ENCODE measurements at regions not wholly inside any gene's neighbourhood (a gene's known extent, or its start where the extent isn't known, plus 50 kb on each side); places are given as distances from the start of the nearest gene placed in this dataset.
A peak's percentile ranks its signal among the peaks of the same experiment; 100 is the strongest.

DNA sequence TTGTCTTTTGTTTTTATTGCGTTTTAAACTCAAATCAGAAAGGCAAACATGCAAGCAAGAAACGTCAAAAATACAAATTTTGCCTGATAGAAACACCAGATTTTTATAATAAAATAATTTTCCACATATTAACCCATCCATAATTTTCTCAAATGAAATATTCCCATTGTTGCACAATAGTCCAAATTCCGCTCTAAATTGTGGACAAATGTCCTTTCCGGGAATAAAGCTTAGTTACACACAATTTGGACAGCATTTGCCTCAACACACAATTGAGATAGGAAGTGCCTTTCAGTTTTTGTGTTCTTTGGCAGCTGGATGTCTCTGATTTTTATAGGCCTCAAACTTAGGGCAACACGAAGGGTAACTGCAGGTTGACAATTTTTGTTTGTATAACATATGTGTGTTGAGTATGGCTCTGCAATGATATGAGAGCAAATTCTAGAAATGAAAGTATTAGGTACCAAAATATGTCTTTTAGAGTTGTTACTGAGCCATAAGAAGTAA, 105.8 kb downstream of the DIO2 start (continued):
- TF ChIP-seq, protein P1, sequence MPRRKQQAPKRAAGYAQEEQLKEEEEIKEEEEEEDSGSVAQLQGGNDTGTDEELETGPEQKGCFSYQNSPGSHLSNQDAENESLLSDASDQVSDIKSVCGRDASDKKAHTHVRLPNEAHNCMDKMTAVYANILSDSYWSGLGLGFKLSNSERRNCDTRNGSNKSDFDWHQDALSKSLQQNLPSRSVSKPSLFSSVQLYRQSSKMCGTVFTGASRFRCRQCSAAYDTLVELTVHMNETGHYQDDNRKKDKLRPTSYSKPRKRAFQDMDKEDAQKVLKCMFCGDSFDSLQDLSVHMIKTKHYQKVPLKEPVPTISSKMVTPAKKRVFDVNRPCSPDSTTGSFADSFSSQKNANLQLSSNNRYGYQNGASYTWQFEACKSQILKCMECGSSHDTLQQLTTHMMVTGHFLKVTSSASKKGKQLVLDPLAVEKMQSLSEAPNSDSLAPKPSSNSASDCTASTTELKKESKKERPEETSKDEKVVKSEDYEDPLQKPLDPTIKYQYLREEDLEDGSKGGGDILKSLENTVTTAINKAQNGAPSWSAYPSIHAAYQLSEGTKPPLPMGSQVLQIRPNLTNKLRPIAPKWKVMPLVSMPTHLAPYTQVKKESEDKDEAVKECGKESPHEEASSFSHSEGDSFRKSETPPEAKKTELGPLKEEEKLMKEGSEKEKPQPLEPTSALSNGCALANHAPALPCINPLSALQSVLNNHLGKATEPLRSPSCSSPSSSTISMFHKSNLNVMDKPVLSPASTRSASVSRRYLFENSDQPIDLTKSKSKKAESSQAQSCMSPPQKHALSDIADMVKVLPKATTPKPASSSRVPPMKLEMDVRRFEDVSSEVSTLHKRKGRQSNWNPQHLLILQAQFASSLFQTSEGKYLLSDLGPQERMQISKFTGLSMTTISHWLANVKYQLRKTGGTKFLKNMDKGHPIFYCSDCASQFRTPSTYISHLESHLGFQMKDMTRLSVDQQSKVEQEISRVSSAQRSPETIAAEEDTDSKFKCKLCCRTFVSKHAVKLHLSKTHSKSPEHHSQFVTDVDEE (CRISPR knock-in tag; IDR thresholded peaks at IDR 0.05) = no peak
- no peak for TF ChIP-seq GLIS3 (CRISPR knock-in tag; IDR thresholded peaks at IDR 0.05)

DNA sequence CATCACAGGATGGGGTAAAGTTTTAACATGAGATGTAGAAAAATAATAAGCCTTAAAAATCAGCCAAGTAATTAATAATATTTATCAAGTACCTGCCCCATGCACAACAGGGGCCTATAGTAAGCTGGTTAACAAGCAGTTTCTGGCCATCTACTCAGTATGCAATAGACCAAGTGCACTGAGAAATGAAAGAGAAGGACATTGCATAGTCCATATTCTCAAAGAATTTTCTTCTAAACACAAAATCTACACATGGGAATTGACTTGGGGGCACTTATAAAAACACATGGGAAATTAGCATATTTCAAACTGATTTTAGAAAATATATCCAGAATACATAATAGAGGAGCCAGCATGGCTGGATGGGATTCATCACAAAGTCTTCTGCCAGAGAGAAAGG, 109.5 kb downstream of the DIO2 start:
- ATAC-seq = no peak
- TF ChIP-seq TOX (CRISPR knock-in tag; IDR thresholded peaks at IDR 0.05; ENCODE audit: borderline replicate concordance) (no peak), SNAI2 (CRISPR knock-in tag; IDR thresholded peaks at IDR 0.05) (no peak), PPARA (CRISPR knock-in tag; IDR thresholded peaks at IDR 0.05; ENCODE audit: borderline replicate concordance) (no peak), ZNF70 (CRISPR knock-in tag; IDR thresholded peaks at IDR 0.05) (no peak), RARB (CRISPR knock-in tag; IDR thresholded peaks at IDR 0.05) (no peak), ZNF565 (CRISPR knock-in tag; conservative IDR thresholded peaks at IDR 0.05; ENCODE audit: low read depth) (no peak), OSR1 (CRISPR knock-in tag; IDR thresholded peaks at IDR 0.05) (no peak), ARNTL (CRISPR knock-in tag; IDR thresholded peaks at IDR 0.05; ENCODE audit: borderline replicate concordance, low read depth) (no peak), ISL1 (CRISPR knock-in tag; IDR thresholded peaks at IDR 0.05) (no peak), CSDC2 (CRISPR knock-in tag; IDR thresholded peaks at IDR 0.05) (no peak), BACH2 (CRISPR knock-in tag; IDR thresholded peaks at IDR 0.05; ENCODE audit: borderline replicate concordance) (no peak)
- TF ChIP-seq, protein P2, sequence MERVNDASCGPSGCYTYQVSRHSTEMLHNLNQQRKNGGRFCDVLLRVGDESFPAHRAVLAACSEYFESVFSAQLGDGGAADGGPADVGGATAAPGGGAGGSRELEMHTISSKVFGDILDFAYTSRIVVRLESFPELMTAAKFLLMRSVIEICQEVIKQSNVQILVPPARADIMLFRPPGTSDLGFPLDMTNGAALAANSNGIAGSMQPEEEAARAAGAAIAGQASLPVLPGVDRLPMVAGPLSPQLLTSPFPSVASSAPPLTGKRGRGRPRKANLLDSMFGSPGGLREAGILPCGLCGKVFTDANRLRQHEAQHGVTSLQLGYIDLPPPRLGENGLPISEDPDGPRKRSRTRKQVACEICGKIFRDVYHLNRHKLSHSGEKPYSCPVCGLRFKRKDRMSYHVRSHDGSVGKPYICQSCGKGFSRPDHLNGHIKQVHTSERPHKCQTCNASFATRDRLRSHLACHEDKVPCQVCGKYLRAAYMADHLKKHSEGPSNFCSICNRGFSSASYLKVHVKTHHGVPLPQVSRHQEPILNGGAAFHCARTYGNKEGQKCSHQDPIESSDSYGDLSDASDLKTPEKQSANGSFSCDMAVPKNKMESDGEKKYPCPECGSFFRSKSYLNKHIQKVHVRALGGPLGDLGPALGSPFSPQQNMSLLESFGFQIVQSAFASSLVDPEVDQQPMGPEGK (CRISPR knock-in tag; IDR thresholded peaks at IDR 0.05; ENCODE audit: borderline replicate concordance) = no peak
- TF ChIP-seq, protein P3, sequence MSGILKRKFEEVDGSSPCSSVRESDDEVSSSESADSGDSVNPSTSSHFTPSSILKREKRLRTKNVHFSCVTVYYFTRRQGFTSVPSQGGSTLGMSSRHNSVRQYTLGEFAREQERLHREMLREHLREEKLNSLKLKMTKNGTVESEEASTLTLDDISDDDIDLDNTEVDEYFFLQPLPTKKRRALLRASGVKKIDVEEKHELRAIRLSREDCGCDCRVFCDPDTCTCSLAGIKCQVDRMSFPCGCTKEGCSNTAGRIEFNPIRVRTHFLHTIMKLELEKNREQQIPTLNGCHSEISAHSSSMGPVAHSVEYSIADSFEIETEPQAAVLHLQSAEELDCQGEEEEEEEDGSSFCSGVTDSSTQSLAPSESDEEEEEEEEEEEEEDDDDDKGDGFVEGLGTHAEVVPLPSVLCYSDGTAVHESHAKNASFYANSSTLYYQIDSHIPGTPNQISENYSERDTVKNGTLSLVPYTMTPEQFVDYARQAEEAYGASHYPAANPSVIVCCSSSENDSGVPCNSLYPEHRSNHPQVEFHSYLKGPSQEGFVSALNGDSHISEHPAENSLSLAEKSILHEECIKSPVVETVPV (CRISPR knock-in tag; IDR thresholded peaks at IDR 0.05) = no peak
- TF ChIP-seq, protein P1 (CRISPR knock-in tag; IDR thresholded peaks at IDR 0.05) = no peak

DNA sequence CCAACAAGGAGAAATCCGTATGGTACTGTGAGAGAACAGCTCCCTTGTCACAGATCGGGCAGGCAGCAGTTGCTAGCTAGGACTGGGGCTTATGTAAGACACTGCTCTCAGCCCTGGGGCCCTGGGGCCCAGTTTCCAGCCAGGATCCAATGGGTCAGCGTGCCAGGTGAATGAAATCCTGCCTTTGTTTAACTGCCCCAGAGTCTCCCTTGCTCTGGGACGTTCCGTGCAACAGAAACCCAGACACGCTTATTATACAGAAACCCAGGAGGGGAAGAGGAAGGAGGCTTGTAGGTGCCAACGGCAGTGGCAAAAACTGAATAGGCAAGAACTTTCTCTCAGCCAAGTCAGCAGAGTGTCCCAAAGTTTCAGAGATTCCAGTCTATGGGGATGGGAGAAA, 110.6 kb downstream of the DIO2 start:
- ATAC-seq = no peak
- TF ChIP-seq GLIS3 (CRISPR knock-in tag; IDR thresholded peaks at IDR 0.05) (no peak), BACH2 (CRISPR knock-in tag; IDR thresholded peaks at IDR 0.05; ENCODE audit: borderline replicate concordance) (no peak), ZC3H10 (CRISPR knock-in tag; IDR thresholded peaks at IDR 0.05) (no peak), PPARA (CRISPR knock-in tag; IDR thresholded peaks at IDR 0.05; ENCODE audit: borderline replicate concordance) (no peak), CSDC2 (CRISPR knock-in tag; IDR thresholded peaks at IDR 0.05) (no peak), TOX (CRISPR knock-in tag; IDR thresholded peaks at IDR 0.05; ENCODE audit: borderline replicate concordance) (no peak), ZFP30 (CRISPR knock-in tag; IDR thresholded peaks at IDR 0.05) (no peak), ZNF8 (CRISPR knock-in tag; IDR thresholded peaks at IDR 0.05) (no peak)

DNA sequence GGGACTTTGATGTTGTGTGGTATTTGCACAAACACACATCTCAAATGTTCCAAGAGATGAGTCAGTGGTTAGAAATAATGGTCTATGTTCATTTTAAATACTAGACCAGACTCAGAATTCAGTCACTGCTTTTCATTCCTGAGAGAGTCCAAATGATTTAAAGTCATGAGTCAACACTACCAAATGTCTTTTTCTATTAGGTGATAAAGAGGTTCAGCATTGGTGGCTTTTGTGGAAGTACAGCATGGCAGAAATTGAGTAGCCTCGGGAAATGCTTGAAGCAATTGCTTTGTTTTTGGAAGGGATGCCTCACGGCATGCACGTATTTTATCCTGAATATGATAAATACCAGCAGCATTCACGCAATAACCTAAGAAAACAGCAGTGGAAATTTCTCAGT, 115.7 kb downstream of the DIO2 start:
- TF ChIP-seq, protein P3 (CRISPR knock-in tag; IDR thresholded peaks at IDR 0.05) = no peak
- peak; percentile 72; the same call in 1 of the 2 replicates for TF ChIP-seq TOX (CRISPR knock-in tag; IDR thresholded peaks at IDR 0.05; ENCODE audit: borderline replicate concordance)
- ATAC-seq = peak; percentile 95
